Smooth muscle cell (in vitro differentiated cells): ENCODE measurements at regions not wholly inside any gene's neighbourhood (a gene's known extent, or its start where the extent isn't known, plus 50 kb on each side); places are given as distances from the start of the nearest gene placed in this dataset.

Source experiments
- DNase-seq: peaks from one replicate; lab custom pipeline; 2025; ENCODE audit not compliant: unreplicated experiment; lab: John Stamatoyannopoulos, UW
- H2AFZ ChIP-seq: fragments of 200-600 bp; sonication (generic); 2 replicates; pipeline ENCODE4 v1.6.0; 2016; ENCODE audit warnings: antibody characterized with exemption, low read depth, mild to moderate bottlenecking
- H3F3A ChIP-seq: fragments of 200-600 bp; sonication (generic); 2 replicates; pipeline ENCODE4 v1.6.0; 2017; ENCODE audit warnings: antibody characterized with exemption, low read depth
- H3K27ac ChIP-seq: fragments of 200-600 bp; sonication (generic); 2 replicates; pipeline ENCODE4 v1.5.1; 2016; ENCODE audit warnings: low read depth, mild to moderate bottlenecking
- H3K27me3 ChIP-seq: fragments of 200-600 bp; sonication (generic); 2 replicates; pipeline ENCODE4 v1.6.1; 2016; ENCODE audit warnings: low read depth, mild to moderate bottlenecking
- H3K36me3 ChIP-seq: fragments of 200-600 bp; sonication (generic); 2 replicates; pipeline ENCODE4 v1.5.1; 2016; ENCODE audit warnings: low read depth
- H3K4me1 ChIP-seq: fragments of 200-600 bp; sonication (generic); 2 replicates; pipeline ENCODE4 v1.5.1; 2016; ENCODE audit warnings: low read depth
- H3K4me2 ChIP-seq: fragments of 200-600 bp; sonication (generic); 2 replicates; pipeline ENCODE4 v1.6.0; 2016; ENCODE audit warnings: mild to moderate bottlenecking
- H3K4me3 ChIP-seq: fragments of 200-600 bp; sonication (generic); 2 replicates; pipeline ENCODE4 v1.5.1; 2016; ENCODE audit warnings: mild to moderate bottlenecking
- H3K79me2 ChIP-seq: fragments of 200-600 bp; sonication (generic); 2 replicates; pipeline ENCODE4 v1.6.0; 2016; ENCODE audit warnings: low read depth, mild to moderate bottlenecking
- H3K9ac ChIP-seq: fragments of 200-600 bp; sonication (generic); 2 replicates; pipeline ENCODE4 v1.6.0; 2016; ENCODE audit warnings: low read depth
- H3K9me3 ChIP-seq: fragments of 200-600 bp; sonication (generic); replicated peaks from 2 replicates; pipeline ENCODE4 v1.5.1; 2016; ENCODE audit warnings: low read depth
- H4K20me1 ChIP-seq: fragments of 200-600 bp; sonication (generic); 2 replicates; pipeline ENCODE4 v1.6.0; 2016; ENCODE audit warnings: low read depth
- CTCF ChIP-seq: fragments of 200-600 bp; sonication (generic); IDR thresholded peaks from 2 replicates; pipeline ENCODE4 v1.5.1; 2017; ENCODE audit warnings: borderline replicate concordance, mild to moderate bottlenecking, antibody characterized with exemption; ENCODE audit not compliant: insufficient read depth, poor library complexity, severe bottlenecking
- WGBS: methylation state at CpG from one replicate; pipeline ENCODE4 v1.1.7; 2016; ENCODE audit warnings: low lambda C conversion rate; 5-methylcytosine and 5-hydroxymethylcytosine counted together

- Histone ChIP-seq H3K36me3 (no peaks in the 10 kb centered on the region), H3K4me2 (no peak overlapping the region), H2AFZ (no peak overlapping the region), H3K9ac (no peak overlapping the region), H4K20me1 (no peaks in the 10 kb centered on the region), H3K27me3 (no peaks in the 10 kb centered on the region), H3F3A (no peaks in the 10 kb centered on the region), H3K9me3 (no peaks in the 10 kb centered on the region), H3K79me2 (no peaks in the 10 kb centered on the region), H3K4me1 (no peaks in the 10 kb centered on the region), H3K27ac (no peak overlapping the region), H3K4me3 (no peak overlapping the region)
- TF ChIP-seq CTCF, result no peak
- WGBS, result 88% methylated on average over 1 of the region's 1 CpG
- no peak for DNase-seq
These were observed 855.1 kb upstream of the TENM3 start for GRCh38 chr4:181388061-181388460.

GRCh38 chr4:181416966-181417365 lies 826.2 kb upstream of the TENM3 start:
- Histone ChIP-seq H3F3A (no peaks in the 10 kb centered on the region), H3K27ac (no peak overlapping the region), H3K79me2 (no peaks in the 10 kb centered on the region), H3K36me3 (no peaks in the 10 kb centered on the region), H3K27me3 (no peaks in the 10 kb centered on the region), H3K4me1 (no peaks in the 10 kb centered on the region), H3K9ac (no peak overlapping the region), H3K4me3 (no peak overlapping the region), H2AFZ (no peak overlapping the region), H4K20me1 (no peaks in the 10 kb centered on the region), H3K9me3 (no peaks in the 10 kb centered on the region), H3K4me2 (no peak overlapping the region)
- TF ChIP-seq CTCF, result no peak
- no peak for DNase-seq
- WGBS, result 97% methylated on average over 1 of the region's 1 CpG

DNA sequence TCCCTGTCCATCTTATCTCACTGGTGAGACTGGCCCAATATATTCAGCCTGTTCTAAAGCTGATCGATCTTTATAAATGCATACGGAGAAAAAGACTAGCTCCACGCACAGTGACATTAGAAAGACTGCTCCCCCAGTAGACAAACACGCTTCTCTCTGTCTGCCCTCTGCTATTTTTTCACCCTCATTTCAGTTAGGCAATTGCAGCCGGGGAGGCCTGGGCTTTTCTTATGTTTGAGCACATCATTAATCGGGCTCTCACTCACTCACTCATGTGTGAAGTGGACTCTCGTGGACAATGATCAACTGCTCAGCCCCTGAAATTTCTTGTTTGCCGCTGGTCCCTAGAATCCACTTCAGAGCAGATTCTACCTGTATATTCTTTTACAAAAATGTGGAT lies 824.7 kb upstream of the TENM3 start:
- TF ChIP-seq CTCF, result no peak
- Histone ChIP-seq H3F3A (no peaks in the 10 kb centered on the region), H3K4me2 (no peak overlapping the region), H3K4me3 (no peak overlapping the region), H2AFZ (no peak overlapping the region), H3K79me2 (no peaks in the 10 kb centered on the region), H3K36me3 (no peaks in the 10 kb centered on the region), H3K9ac (no peak overlapping the region), H3K9me3 (no peaks in the 10 kb centered on the region), H3K27ac (no peak overlapping the region), H3K4me1 (no peaks in the 10 kb centered on the region), H4K20me1 (no peaks in the 10 kb centered on the region), H3K27me3 (no peaks in the 10 kb centered on the region)
- DNase-seq, result no peak
- 91% methylated on average over 8 of the region's 8 CpGs for WGBS

DNA sequence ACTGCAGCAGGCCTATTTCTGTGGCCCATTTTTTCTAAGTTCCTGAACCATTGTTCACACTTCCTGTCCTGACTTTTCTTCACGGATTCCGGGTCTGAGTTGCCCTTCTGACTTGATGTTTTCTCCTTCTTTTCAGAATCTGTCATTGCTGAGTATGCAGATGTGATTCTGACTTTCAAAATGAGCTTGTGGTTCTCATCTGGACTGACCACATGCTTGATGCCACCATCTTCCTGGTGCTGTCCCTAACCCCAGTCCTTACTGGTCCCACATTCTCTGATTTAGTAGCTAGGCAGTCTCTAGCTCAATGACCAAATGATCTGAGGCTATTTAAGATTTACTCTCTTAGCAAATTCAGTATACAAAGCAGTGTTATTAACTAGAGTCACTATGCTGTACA lies 822.3 kb upstream of the TENM3 start:
- 83% methylated on average over 2 of the region's 2 CpGs for WGBS
- no peak for TF ChIP-seq CTCF
- Histone ChIP-seq H3K79me2 (no peaks in the 10 kb centered on the region), H3K4me1 (no peaks in the 10 kb centered on the region), H4K20me1 (no peaks in the 10 kb centered on the region), H3K9me3 (no peaks in the 10 kb centered on the region), H3K9ac (no peak overlapping the region), H3F3A (no peaks in the 10 kb centered on the region), H3K4me3 (no peak overlapping the region), H2AFZ (no peak overlapping the region), H3K36me3 (no peaks in the 10 kb centered on the region), H3K27me3 (no peaks in the 10 kb centered on the region), H3K4me2 (no peak overlapping the region), H3K27ac (no peak overlapping the region)
- no peak for DNase-seq
